KMS-11 (cell line): ENCODE measurements at regions not wholly inside any gene's neighbourhood (a gene's known extent, or its start where the extent isn't known, plus 50 kb on each side); places are given as distances from the start of the nearest gene placed in this dataset.

ENCODE experiments used
- H2AFZ ChIP-seq: fragments of 200-600 bp; sonication (generic); 2 replicates; pipeline ENCODE4 v1.6.1; 2016; ENCODE audit warnings: antibody characterized with exemption, mixed run types, low read depth
- H3K27ac ChIP-seq: fragments of 200-600 bp; sonication (generic); 2 replicates; pipeline ENCODE4 v1.6.1; 2016; ENCODE audit warnings: mild to moderate bottlenecking, mixed run types
- H3K27me3 ChIP-seq: fragments of 200-600 bp; sonication (generic); 2 replicates; pipeline ENCODE4 v1.6.1; 2017; ENCODE audit warnings: mild to moderate bottlenecking, low read depth, mixed run types, moderate library complexity; ENCODE audit not compliant: insufficient read depth
- H3K36me3 ChIP-seq: fragments of 200-600 bp; sonication (generic); 2 replicates; pipeline ENCODE4 v1.6.1; 2017; ENCODE audit warnings: mild to moderate bottlenecking, mixed run types; ENCODE audit not compliant: insufficient read depth
- H3K4me1 ChIP-seq: fragments of 200-600 bp; sonication (generic); 2 replicates; pipeline ENCODE4 v1.6.1; 2016; ENCODE audit warnings: mild to moderate bottlenecking, low read depth, mixed run types; ENCODE audit not compliant: poor library complexity, severe bottlenecking
- H3K4me2 ChIP-seq: fragments of 200-600 bp; sonication (generic); 2 replicates; pipeline ENCODE4 v1.7.0; 2016; ENCODE audit warnings: mild to moderate bottlenecking, mixed run types
- H3K4me3 ChIP-seq: fragments of 200-600 bp; sonication (generic); IDR thresholded peaks from 2 replicates; pipeline ENCODE4 v1.6.1; 2017; ENCODE audit warnings: low read depth, low read length, mixed read lengths; ENCODE audit not compliant: insufficient read depth
- H3K79me2 ChIP-seq: fragments of 200-600 bp; sonication (generic); 2 replicates; pipeline ENCODE4 v1.6.1; 2016; ENCODE audit warnings: low read depth, mixed run types; ENCODE audit not compliant: insufficient read depth
- H3K9ac ChIP-seq: fragments of 200-600 bp; sonication (generic); 2 replicates; pipeline ENCODE4 v1.6.1; 2016; ENCODE audit warnings: mild to moderate bottlenecking, mixed run types
- H4K20me1 ChIP-seq: fragments of 200-600 bp; sonication (generic); 2 replicates; pipeline ENCODE4 v1.6.1; 2016; ENCODE audit warnings: mild to moderate bottlenecking, mixed run types; ENCODE audit not compliant: insufficient read depth
- TF ChIP-seq, protein P1 (sequence below): fragments of 200-600 bp; sonication (generic); conservative IDR thresholded peaks from 2 replicates; pipeline ENCODE4 v1.6.1; 2017; ENCODE audit warnings: low read depth, mild to moderate bottlenecking, antibody characterized with exemption, low read length, moderate library complexity, mixed read lengths

GRCh38 chr2:160565099-160565845, 71.7 kb upstream of the RBMS1 start:
- Histone ChIP-seq H3K36me3 (no peaks in the 10 kb centered on the region), H3K4me2 (no peak overlapping the region), H3K4me1 (no peaks in the 10 kb centered on the region), H3K27me3 (no peaks in the 10 kb centered on the region), H4K20me1 (no peaks in the 10 kb centered on the region), H2AFZ (no peak overlapping the region), H3K9ac (no peak overlapping the region), H3K27ac (no peak overlapping the region), H3K4me3 (no peak overlapping the region), H3K79me2 (no peaks in the 10 kb centered on the region)
- TF ChIP-seq, protein P1, sequence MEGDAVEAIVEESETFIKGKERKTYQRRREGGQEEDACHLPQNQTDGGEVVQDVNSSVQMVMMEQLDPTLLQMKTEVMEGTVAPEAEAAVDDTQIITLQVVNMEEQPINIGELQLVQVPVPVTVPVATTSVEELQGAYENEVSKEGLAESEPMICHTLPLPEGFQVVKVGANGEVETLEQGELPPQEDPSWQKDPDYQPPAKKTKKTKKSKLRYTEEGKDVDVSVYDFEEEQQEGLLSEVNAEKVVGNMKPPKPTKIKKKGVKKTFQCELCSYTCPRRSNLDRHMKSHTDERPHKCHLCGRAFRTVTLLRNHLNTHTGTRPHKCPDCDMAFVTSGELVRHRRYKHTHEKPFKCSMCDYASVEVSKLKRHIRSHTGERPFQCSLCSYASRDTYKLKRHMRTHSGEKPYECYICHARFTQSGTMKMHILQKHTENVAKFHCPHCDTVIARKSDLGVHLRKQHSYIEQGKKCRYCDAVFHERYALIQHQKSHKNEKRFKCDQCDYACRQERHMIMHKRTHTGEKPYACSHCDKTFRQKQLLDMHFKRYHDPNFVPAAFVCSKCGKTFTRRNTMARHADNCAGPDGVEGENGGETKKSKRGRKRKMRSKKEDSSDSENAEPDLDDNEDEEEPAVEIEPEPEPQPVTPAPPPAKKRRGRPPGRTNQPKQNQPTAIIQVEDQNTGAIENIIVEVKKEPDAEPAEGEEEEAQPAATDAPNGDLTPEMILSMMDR = no peak

- Histone ChIP-seq H2AFZ (no peak overlapping the region), H3K36me3 (no peaks in the 10 kb centered on the region), H3K27me3 (no peaks in the 10 kb centered on the region), H3K4me1 (no peaks in the 10 kb centered on the region), H3K4me3 (no peak overlapping the region), H3K79me2 (no peaks in the 10 kb centered on the region), H3K27ac (no peak overlapping the region), H3K4me2 (no peak overlapping the region), H3K9ac (no peak overlapping the region), H4K20me1 (no peaks in the 10 kb centered on the region)
- TF ChIP-seq, protein P1 = no peak
These were observed 73.1 kb upstream of the RBMS1 start for GRCh38 chr2:160566717-160567116.

DNA sequence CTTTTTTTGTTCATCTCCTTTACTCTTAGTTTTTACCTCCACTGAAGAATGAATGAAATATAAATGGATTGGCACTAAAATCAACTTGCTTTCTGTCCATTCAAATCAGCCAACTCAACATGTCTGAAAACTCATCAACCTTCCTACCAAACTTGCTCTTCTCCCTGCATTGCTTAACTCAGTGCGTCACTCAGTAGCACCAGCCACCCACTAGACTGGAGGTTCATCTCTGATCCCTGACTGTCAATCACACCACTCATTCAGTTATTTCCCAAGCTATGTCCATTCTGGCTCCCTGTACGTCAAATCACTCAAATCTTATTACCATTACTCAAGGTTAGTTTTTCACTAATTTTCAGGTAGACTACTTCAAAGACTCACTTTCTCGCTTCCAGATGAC, 75.2 kb upstream of the RBMS1 start:
- no peak overlapping the region for H3K4me2 ChIP-seq
- TF ChIP-seq, protein P1 = no peak
- H3K27ac ChIP-seq = no peak overlapping the region
- no peaks in the 10 kb centered on the region for H3K27me3 ChIP-seq
- H4K20me1 ChIP-seq = no peaks in the 10 kb centered on the region
- H3K4me1 ChIP-seq = no peaks in the 10 kb centered on the region
- H3K4me3 ChIP-seq = no peak overlapping the region
- H2AFZ ChIP-seq = no peak overlapping the region
- no peaks in the 10 kb centered on the region for H3K79me2 ChIP-seq
- no peaks in the 10 kb centered on the region for H3K36me3 ChIP-seq
- no peak overlapping the region for H3K9ac ChIP-seq

DNA sequence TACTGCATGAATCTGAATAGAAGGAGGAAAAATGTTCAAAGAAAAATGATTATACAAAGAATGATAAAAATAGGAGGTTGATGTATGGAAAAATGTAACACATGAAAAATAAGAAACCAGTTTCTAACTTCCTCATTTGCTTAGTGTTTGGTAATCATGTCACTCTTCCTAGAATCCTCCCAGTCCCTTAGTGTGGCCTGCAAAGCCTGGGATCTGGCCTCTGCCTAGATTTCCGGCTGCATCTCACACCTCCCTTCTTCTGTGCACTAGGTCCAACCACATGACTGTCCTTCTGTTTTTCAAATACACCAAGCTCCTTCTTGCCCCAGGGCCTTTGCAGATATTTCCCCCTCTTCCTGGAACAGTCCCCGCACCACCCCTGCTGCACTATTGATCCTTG, 76.8 kb upstream of the RBMS1 start:
- no peak overlapping the region for H3K27ac ChIP-seq
- H3K4me2 ChIP-seq = no peak overlapping the region
- H3K36me3 ChIP-seq = no peaks in the 10 kb centered on the region
- H2AFZ ChIP-seq = no peak overlapping the region
- H3K9ac ChIP-seq = no peak overlapping the region
- no peaks in the 10 kb centered on the region for H4K20me1 ChIP-seq
- TF ChIP-seq, protein P1 = no peak
- no peaks in the 10 kb centered on the region for H3K27me3 ChIP-seq
- H3K4me3 ChIP-seq = no peak overlapping the region
- H3K4me1 ChIP-seq = no peaks in the 10 kb centered on the region
- H3K79me2 ChIP-seq = no peaks in the 10 kb centered on the region
